ENCODE measurements at regions not wholly inside any gene's neighbourhood (a gene's known extent, or its start where the extent isn't known, plus 50 kb on each side); places are given as distances from the start of the nearest gene placed in this dataset.
"Not testable (repeated sequence)": the region's sequence is repeated elsewhere in the genome, so short reads cannot be mapped to it uniquely, and the experiment has no call there.

DNA sequence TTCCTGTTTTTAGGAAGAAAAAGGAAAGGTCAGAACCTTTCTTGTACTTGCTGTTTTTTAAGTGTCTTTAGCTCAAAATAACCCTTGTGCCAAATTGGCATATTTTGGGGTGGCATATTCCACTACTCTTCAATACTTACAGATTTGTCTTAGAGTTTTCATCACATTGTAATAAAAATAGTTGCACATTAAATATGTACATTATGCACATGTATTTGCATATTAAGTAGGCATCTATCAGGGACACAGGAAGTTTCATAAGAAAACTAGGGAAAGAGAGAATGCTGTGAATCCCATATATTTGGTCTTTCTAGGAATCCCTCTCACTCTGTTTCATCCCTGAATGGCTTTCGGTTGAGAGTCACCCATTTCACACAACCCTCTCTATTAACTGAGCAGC is 139.6 kb downstream of the LARP7 start:
- no peak for DNase-seq

DNA sequence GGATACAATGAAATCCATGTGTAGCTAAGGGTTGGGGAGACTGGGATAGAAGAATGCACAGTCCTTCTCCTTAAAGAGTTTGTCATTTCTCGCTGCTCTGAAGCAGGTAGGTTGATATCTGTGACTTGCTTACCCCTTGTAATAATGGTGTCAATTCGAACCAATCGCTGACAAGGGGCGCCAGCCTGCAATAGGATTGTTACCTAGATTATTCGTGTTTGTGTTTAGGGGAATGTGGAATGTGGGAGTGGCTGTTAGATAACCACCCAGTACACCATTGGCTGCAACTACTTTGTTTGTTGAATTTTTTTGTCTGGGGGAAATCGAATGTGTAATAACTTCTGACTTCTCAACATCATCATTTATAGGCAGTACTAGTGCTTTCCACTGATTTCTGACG is 141.6 kb downstream of the LARP7 start:
- DNase-seq = no peak

DNA sequence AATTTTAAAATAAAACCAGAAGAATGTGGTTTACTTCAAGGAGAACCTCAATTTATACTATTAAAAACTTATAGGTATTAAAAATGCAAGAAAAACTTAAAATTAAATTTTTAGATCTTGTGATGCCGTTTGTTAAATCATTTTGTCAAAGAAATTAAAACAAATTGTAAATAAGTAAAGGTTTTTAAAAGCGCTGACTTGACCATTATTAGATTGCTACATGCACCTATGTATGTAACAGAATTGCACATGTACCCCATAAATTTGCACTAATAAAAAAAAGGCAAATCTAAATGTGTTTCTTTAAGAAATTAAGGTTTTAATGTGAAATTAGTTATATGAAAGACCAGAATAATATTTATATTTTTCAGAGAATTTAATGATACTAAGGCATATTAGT is 156.1 kb downstream of the LARP7 start:
- no peak for DNase-seq

DNA sequence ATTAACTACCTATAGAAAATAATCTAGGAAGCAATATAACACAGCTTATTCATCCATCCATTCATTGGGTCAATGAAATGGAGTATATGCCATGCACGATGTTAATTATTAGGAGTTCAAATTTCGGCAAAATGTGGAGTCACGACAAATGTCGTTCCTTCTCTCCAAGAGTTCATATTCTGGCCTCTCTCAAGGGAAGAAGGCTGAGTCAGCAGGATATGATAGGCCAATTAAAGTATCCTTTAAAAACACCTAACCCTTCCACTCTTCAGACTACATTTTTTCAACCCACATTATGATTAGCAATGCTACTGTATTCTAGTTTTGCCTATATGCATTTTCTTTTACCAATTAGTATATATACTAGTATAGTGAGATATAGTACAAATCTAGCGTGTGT is 163.1 kb downstream of the LARP7 start:
- no peak for DNase-seq

DNA sequence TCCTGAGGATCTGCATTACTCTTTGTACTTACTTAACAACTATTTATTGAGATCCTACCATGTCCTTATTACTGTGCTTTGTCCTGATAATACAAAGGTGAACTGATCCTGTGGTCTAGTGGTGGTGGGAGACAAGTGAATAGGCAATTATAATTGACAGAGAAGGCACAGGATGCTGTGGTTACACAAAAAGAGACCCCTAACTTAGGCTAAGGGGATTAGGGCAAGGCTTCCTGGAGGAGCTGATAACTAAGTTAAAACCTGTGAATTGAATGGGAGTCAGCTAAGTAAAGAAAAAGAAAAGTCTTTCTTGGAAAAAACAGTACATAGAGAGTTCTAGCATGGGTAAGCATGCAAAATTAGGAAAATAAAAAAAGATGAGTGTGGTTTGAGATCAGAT is 164.4 kb downstream of the LARP7 start:
- no peak for DNase-seq

DNA sequence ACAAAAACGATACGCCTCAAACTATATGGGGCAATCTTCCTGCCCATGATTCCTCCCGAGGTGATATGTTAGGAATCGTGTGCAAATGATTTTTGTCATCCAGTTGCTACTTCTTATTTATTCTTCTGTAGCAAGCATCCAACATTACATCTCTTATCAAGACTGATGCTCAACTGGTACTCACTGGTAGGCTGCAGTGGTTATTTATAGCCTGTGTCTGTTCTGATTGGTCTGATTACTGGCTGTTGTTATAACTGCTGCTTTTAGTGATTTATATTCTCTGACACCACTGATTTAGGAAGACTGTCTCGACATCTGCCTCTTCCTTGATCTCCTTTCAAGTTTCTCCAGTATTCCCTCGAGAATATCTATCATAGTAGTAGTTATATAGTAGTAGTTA is 165.8 kb downstream of the LARP7 start:
- DNase-seq = no peak

DNA sequence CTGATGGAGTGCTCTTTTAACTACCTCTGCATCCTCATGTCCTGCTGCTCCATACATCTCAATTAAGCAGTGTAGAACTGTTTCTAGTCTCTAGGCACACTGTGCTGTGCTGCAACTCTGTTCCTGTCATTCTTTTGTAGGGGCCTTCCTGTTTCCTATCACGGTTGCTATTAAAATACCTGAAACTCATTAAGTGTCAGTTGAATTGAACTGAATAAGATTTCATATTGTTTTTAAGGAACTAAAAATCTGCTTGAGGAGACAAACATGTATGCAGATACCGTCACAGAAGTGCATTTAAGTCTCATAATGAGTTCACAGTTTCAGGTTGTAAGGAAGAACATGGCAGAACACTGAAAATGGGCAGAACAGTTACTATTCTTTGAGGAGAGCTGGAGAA is 170.1 kb downstream of the LARP7 start:
- DNase-seq = no peak

DNA sequence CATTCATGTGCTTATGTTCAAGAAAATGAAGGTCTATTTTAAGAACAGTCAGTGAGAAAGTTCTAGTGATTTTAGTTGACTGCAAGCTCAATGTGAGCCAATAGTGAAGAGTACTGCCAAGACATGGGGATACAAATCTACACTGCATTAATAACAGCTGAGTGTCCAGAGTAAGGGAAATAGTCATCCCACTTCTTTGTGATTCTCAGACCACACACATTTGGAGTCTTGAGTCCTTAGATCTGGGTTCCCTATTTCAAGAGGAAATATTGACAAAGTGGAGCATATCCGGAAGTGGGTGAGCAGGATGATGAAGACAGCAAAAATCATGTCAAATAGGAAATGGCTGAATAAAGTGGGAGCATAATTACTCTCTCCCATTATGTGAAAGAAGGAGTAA is 171.1 kb downstream of the LARP7 start:
- DNase-seq = no peak

DNA sequence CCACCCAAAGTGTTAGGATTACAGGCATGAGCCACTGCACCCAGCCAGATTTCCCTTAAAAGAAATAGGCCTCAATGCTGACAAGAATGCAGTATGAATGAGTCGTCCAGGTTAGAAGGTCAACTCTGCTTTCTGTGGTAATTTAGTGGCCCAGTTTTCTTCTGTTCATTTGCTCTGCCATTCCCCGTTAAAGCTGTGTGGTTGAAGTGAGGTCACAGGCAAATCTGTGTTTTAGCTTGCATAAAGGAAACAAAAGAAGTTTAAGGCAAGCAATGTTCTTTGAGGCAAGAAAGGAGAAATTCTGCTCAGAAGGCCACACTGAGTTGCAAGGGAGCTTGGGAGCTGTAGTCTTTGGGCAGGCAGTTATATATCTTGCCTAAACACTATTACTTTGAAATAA is 176.8 kb downstream of the LARP7 start:
- DNase-seq = peak; percentile 64

DNA sequence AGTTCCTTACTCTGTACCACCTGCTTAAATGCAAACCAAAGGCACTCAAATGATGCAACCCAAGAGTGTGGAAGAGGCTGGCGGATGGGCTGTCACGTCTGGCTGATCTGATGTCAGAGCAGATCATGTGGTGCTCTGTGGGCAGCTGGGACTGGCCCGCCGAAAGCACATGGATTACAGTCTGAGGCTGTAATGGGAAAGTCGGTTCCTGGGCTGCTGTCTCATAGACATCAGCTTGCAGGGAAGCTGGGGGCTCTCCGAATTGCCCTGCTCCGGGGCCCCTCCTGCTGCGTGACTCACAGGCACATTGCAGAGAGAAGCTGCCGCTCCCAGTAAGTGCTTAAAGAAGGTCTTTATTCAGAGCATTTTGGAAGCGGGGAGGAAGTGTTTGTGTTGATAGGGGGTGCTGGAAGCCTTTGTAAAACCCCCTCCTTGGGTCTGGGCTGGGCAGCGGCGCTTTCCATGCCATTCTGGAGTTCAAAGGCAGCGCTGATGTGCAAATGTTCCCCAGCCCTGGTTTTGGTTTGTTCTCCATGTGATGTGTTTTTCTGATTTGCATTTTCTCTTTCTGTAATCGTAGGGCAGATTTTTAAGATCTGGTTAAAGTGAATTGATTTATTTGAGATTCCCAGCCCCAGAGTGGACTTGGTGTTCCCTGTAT is 181.1 kb downstream of the LARP7 start:
- DNase-seq = peak; percentile 96

DNA sequence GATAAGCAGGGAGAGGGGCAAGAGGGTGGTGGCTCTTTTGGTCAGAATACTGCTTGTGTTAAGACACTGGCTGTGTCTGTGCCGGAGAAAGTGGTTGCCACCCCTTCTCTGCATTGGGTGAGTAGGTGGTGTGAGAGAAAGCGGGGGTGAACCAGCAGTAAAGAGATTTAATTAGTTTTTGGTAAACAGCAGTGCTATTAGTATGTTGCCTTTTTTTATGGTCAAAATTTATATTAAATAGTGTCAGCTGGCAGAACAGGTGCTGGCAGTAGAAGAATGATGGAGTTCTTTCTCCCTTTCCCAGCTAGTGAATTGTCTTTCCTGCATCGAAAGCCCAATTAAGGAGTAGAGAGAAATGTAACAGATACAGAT is 181.6 kb downstream of the LARP7 start:
- no peak for DNase-seq

DNA sequence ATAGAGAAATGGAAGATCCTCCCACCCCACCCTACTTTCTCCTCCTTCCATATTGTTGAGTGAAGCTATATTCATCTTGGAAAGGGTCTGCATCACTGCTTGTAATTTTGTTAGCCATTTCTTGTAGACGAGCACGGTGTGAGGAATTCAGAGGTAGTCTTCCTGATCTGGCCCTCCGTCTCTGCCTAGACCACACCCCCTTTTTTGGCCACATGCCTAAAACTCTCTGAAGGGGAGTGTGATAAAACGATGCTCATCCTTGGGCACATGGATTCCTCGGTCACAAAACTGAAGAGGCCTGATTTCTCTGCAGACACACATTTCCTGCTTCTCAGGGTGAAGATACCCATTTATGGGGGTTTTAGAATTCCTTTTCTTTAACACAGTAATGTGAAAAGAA is 182.8 kb downstream of the LARP7 start:
- DNase-seq = no peak

DNA sequence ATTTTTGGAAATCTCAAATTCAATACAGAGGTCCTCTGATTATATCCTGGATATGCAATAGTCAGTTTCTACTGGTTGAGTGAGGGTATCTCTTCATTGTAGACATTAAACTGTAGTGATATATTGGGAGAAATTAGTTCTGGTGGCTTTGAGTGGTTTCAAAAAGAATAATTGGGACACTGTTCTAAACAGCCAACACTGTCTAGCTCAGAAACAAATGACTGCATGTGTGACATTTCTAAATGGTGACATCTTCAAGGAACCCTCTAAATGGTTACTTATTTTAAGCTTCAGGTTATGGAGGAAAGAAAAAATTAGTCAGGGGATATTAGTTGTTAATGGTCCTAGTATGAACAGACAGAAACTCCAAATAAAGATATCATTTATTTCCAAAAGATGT is 186.2 kb downstream of the LARP7 start:
- no peak for DNase-seq

DNA sequence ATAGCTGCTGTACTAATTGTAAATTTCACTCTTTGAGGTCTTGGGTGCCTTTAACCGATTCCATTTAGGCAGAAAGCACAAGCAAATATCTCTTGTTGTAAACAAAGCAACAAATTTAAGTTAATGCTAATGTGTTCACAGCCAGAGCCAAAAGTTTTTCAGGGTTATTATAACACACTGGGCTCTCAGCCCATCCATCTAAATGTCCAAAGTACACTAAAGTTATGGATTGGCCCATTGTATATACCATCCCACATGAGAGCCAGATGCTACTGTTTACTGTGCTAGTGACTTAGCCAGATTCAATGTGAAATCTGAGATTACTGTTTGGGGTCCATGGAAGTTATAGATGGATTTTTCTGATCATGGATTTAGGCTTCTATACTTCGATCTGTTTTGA is 186.7 kb downstream of the LARP7 start:
- DNase-seq = peak; percentile 2

DNA sequence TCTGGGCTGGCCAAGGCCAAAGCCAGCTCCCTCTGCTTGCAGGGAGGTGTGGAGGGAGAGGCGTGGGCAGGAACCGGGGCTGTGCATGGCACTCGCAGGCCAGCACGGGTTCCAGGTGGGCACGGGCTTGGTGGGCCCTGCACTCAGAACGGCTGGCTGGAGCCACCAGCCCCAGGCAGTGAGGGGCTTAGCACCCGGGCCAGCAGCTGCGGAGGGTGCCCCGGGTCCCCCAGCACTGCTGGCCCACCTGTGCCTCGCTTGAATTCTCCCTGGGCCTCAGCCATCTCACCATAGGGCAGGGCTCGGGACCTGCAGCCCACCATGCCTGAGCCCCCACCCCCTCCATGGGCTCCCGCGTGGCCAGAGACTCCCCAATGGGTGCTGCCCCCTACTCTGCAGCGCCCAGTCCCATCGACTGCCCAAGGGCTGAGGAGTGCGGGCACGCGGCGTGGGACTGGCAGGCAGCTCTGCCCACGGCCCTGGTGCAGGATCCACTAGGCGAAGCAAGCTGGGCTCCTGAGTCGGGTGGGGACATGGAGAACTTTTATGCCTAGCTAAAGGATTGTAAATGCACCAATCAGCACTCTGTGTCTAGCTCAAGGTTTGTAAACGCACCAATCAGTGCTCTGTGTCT is 193.9 kb downstream of the LARP7 start:
- no peak for DNase-seq

DNA sequence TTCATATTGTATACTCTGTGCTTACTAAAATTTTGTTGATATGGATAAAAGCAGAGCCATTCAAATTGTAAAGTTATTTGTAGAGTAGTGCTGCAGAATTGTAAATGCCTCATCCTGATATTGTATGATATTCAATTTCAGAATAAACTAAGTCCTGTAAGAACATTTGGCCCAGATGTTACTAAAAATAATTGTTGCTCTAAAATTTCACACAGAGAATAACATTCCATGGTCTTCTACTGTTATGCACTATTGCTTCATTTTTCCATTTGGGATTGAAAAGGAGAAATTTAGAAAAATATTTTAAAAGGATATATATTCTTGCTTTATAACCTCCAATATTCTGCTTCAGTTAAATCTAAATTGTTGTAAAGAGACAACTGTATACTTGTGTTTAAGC is 195.6 kb downstream of the LARP7 start:
- no peak for DNase-seq

DNA sequence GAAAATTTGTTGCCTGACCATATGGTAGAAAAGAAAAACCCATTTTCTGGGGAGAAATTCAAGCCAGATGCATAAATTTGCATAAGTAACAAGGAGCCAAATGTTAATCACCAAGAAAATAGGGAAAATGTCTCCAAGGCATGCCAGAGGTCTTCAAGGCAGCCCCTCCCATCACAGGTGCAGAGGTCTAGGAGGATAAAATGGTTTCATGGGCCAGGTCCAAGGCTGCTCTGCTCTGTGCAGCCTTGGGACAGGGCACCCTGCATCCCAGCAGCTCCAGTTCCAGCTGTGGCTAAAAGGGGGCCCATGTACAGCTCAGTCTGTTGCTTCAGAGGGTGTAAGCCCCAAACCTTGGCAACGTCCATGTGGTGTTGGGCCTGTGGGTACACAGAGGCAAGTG is 200.0 kb downstream of the LARP7 start:
- DNase-seq = no peak

DNA sequence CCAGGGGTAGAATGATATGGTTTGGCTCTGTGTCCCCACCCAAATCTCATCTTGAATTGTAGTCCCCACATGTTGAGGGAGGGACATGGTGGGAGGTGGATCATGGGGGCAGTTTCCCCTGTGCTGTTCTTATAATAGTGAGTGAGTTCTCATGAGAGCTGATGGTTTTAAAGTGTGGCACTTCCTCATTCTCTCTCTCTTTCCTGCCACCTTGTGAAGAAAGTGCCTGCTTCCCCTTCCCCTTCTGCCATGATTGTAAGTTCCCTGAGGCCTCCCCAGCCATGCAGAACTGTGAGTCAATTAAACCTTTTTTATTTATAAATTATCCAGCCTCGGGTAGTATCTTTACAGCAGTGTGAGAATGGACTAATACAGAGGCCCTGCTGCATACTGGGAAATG is 201.1 kb downstream of the LARP7 start:
- not testable (repeated sequence) for DNase-seq

DNA sequence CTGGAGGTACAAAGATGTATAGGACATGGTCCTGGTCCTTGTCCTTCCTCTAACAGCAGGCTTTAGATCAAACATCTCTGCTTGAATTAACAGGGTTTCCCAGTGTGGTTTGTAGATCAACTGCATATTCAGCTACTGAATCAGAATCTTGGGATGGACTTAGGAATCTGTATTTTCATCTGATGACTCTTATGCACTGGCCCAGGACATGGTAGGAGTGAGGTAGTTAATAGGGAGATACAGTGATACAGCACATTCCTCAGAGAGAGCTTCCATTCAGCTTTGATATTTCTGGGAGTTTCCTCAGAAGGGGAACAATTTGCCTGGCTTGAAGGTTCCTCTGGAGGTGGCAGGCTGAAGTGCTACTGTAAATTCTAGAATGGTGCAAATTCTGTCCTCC is 203.1 kb downstream of the LARP7 start:
- DNase-seq = peak; percentile 49

DNA sequence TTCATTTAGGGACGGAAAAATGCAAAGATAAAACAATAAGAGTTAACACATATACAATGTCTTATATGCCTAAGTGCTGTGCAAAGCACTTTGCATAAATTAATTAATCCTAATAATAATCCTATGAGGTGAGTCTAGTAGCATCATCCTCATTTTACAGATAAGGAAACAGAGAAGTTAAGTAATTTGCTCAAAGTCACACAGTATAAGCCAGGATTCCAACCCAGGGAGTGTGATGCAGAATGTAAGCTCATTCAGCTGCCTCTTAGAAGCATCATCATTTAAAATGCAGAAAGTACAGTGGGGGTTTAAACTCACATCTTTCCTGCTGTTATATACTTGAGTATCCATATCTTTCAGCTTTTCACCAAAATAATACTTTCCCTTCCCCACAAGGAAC is 203.7 kb downstream of the LARP7 start:
- no peak for DNase-seq

DNA sequence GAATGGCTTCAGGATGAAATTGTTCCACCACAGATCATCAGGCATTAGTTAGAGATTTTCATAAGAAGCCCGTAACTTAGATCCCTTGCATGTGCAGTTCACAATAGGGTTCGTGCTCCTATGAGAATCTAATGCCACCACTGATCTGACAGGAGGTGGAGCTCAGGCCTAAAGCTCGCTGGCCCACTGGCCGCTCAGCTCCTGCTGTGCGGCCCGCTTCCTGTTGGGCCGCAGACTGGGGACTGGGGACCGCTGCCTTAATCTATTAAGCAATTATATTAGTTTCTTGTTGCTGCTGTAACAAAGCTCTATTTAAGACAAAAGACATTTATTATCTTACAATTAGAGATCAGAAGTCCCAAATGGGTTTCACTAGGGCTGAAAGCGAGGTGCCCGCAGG is 205.6 kb downstream of the LARP7 start:
- DNase-seq = no peak

DNA sequence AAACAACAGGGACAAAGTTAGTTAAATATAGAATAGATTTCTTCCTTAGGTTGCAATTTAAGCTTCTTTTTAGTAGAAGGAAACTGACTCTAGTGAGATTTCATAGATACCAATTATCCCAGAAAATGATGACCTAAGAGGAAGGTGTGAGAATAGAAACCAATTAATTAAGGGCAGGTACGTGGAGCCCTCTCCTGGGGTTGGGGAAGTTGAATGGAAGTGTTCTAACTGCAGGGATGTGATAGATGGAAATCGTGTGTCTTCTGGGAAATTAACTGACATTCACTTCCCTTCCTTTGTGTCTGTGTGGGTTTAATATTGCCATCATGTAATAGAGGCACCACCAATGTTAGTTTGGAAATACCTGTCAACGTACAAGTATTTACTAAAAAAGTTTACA is 204.1 kb upstream of the ANK2 start:
- DNase-seq = no peak

DNA sequence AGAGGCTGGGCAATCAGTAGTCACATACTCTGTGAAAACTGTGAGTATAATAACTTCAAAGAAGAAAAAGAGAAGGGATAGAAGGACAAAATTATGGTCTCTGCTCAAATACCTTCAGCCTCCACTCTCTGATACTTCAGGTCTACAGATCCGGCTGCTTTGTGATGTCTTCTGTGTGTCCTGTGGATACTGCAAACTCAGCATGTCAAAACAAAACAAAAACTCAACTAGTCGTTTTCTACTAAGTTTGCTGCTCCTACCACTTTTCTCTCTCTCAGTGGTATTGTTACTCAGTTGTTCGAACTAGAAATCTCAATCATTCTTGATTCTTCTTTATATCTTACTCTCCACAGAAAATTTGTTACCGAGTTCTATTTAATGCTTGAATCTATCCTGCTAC is 202.4 kb upstream of the ANK2 start:
- no peak for DNase-seq

DNA sequence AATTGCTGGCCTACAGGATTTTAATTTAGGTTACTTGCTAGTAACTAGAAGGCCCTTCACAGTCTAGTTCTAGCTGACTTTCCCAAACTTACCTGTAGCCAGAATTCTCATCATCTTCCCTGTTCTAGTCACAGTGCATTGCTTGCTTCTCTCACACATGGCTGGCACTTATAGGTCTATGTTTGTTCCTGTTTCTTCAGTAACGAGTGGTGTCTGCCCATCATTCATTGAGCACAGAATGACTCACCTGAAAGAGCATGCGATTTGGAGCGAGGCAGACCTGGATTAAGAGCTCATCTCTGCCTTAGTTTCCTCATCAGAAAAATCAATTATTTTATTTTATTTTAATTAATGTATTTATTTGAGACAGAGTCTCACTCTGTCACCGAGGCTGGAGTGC is 201.7 kb upstream of the ANK2 start:
- no peak for DNase-seq

DNA sequence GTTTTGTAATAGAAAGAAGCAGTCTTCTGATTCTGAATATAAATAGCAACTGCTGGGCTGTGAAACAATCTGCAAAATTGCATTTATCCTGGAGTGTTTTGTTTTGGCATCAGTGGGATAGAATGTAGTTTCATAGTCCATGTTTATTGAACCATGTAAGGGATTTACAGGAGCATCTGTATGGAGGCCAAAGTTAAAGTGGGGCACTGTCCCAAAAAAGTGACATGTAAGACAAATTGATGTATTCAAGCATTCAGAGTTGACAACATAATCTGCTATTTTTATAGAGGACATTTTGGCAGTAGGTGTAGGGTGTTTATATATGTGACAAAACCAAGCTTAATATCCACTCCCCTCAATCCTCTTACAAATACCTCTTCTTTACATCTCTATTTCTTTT is 200.5 kb upstream of the ANK2 start:
- no peak for DNase-seq

All from fibroblast of skin of abdomen (primary cell).